Kidney capillary endothelial cell (primary cell): ENCODE measurements at regions not wholly inside any gene's neighbourhood (a gene's known extent, or its start where the extent isn't known, plus 50 kb on each side); places are given as distances from the start of the nearest gene placed in this dataset.

ENCODE experiments used
- DNase-seq: peaks from one replicate; pipeline ENCODE4 v3.0.0-alpha.2; 2018; ENCODE audit warnings: low spot score

DNA sequence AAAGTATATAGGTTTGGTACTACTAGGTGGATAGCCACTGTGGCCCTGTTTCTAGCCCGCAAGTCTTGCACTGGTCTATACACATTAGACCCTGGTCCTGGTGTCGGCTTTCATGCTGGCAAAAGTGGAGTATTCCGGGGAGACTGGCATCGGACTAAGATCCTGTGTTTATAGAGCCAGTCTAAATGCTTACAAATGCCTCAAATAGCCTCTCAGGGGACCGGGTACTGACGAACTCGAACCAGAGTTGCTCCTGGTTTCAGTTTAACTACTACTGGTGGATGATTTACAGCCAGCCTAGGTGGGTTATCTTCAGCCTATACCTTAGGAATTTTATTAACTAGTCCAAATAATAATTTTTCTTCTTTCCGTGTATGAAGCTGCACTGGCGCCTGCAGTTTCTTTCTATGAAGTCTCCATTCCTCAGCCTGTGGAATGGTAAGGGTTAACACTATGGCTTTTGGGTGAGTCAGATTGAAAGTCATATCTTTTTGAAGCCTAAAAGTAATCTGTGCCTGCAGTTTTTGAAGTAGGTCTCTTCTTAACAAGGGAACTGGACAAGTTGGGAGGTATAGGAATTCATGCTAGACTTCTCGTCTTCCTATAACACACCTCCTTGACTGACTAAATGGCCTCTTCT is 51.3 kb downstream of the OR10H4 start:
- no peak for DNase-seq

DNA sequence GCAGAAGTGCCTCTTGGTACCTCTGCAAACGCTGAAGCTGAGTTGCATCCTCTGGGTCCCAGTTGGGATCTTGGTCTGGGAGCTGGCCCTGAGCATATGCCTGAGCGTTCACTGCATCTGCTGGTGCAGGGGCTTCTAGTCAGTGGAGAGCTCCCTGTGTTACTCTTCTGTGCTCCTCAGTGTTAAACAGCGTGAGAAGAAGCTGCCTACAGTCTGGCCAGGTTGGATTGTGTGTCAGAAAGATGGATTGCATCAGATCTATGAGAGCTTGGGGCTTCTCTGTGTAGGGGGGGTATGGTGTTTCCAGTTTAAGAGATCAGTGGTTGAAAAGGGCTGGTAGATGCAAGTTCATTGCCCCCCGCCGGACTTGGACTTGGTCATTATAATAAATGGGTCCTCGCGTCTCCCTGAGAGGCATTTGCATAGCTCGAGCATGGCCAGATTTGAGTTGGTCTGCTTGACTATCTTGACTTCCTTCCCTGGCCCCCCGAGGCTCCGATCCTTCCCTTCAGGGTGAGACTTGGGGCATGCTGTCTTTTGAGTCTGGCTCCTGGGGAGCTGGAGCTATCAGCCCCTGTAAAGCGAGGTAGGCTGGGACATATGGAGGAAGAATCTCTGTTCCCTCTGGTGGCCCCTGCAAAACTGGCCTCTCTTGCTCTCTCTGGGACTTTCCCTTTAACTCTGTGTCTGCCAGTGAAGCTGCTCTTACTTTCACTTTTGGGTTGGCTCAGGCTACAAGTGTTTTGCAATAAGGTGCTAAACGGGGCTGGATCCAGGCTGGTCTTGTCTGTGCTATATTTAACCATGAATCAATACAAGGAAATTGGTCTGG is 52.9 kb downstream of the OR10H4 start:
- no peak for DNase-seq

GRCh38 chr19:16002406-16003384 is 53.9 kb downstream of the OR10H4 start:
- no peak for DNase-seq

GRCh38 chr19:16003391-16003790 is 54.6 kb downstream of the OR10H4 start:
- DNase-seq: no peak

DNA sequence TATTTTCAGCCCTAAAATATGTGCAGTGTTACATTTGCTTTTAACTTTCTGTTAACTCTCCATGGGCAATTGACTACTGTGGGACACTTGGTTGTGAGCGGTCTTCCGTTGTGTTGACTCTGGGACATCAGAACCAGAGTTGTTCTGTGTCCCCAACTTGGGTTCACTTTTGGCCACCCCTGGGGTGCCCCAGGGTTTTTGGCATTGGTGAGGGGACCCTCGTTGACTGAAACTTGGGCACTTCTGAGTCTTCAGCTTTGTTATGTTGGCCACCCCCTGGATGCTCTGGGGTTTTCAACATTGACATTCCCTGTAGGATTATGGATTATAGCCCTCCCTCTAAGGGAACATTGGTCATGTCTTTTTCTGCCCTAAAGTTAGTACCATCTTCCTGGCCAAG is 57.1 kb downstream of the OR10H4 start:
- no peak for DNase-seq

DNA sequence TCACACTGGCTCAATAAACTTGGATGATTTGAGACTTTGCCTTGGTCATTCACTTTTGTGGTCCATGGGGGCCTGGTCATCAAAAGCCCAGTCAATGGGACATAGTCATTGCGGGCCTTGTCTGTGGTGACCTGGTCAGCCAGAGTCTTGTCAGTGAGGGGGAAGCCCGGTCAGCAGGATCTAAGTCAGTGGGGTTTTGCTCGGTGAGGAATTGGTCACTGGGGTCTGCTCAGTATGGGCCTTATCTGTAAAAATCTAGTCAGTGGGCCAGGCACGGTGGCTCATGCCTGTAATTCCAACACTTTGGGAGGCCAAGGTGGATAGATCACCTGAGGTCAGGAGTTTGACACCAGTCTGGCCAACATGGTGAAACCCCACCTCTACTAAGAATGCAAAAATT is 63.7 kb upstream of the TPM4 start:
- no peak for DNase-seq

GRCh38 chr19:16013181-16013850 is 63.0 kb upstream of the TPM4 start:
- DNase-seq: no peak

DNA sequence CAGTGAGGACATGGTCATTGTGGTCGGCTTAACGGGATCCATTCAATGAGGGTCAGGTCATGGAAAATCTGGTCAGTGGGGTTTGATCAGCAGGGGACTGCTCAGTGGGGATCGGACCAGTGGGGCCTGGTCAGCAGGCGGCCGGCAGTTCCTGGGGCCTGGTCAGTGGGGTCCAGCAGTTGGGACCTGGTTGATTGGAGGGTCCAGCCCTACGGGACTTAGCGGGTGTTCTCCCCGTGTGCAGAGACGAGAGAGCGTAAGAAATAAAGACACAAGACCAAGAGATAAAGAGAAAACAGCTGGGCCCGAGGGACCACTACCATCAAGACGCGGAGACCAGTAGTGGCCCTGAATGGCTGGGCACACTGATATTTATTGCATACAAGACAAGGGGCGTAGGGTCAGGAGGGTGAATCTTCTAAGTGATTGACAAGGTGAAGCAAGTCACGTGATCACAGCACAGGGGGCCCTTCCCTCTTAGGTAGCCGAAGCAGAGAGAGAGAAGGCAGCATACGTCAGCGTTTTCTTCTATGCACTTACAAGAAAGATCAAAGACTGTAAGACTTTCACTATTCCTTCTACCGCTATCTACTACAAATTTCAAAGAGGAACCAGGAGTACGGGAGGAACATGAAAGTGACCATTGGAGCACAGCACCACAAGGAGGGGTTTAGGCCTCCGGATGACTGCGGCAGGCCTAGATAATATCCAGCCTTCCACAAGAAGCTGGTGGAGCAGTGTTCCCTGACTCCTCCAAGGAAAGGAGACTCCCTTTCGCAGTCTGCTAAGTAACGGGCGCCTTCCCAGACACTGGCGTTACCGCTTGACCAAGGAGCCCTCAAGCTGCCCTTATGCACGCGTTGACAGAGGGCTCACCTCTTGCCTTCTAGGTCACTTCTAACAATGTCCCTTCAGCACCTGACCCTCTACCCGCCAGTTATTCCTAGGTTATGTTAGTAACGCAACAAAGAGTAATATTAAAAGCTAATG is 62.1 kb upstream of the TPM4 start:
- DNase-seq: no peak

DNA sequence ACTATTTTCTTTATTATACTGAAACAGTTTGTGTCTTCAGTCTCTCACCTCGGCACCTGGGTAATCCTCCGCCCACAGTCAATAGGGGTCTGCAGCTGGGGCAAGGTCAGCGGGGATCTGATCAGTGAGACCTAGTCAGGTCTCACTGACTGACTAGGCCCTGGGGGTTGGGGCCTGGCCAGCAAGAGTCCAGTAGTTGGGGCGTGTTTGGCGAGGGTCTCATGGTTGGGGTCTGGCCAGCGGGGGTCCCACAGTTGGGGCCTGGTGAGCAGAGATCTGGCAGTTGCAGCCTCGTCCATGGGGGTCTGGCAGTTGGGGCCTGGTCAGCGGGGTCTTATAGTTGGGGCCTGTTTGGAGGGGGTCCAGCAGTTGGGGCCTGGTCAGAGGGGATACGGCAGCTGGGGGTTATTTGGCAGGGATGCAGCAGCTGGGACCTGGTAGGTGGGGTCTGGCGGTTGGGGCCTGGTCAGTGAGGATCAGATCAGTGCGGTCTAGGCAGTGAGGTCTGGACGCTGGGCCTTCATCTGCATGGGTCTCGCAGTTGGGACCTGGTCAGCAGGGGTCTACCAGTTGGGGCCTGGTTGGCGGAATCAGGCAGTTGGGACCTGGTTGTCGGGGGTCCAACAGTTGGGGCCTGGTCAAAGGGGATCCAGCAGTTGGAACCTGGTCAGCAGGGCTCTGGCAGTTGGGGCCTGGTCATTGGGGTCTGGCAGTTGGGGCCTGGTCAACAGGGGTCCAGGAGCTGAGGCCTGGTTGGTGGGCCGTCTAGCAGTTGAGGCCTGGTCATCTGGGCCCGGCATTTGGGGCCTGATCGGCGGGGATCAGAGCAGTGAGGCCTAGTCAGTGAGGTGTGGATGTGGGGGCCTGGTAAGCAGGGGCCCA is 61.1 kb upstream of the TPM4 start:
- DNase-seq: no peak

DNA sequence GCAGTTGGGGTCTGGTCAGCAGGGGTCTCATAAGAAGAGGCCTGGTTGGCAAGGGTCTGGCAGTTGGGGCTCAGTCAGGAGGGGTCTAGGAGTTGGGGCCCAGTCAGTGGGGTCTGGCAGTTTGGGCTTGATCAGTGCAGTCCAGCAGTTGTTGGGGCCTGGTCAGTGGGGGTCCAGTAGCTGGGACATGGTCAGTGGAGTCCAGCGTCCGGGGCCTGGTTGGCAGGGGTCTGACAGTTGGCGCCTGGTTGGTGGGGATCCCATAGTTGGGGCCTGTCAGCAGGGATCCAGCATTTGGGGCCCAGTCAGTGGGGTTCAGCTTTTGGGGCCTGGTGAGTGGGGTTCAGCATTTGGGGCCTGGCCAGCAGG is 60.5 kb upstream of the TPM4 start:
- DNase-seq: no peak

- DNase-seq: no peak
Measured at GRCh38 chr19:16016226-16017137, 59.8 kb upstream of the TPM4 start.

DNA sequence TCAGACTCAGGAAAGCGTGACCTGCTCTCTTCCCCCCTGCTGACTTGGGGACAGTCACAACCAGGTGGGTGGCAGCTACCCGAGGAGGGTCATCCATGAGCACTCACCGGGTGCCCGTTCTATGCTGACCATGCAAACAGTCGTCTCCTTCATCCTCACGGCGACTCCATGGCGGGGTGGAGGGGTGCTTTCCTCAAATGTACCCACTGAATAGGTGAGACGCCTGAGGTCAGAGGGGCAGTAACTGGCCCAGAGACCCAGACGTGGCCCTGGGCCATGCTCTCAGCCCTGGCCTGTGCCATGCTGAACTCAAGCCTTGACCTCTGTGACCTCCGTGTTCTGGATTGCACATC is 59.2 kb upstream of the TPM4 start:
- no peak for DNase-seq

GRCh38 chr19:16018106-16018755 is 58.1 kb upstream of the TPM4 start:
- no peak for DNase-seq

- DNase-seq: no peak
Measured at GRCh38 chr19:16018801-16019551, 57.3 kb upstream of the TPM4 start.

- DNase-seq: no peak
Measured at GRCh38 chr19:16019691-16020448, 56.4 kb upstream of the TPM4 start.

- no peak for DNase-seq
Measured at GRCh38 chr19:16021796-16022195, 54.5 kb upstream of the TPM4 start.

DNA sequence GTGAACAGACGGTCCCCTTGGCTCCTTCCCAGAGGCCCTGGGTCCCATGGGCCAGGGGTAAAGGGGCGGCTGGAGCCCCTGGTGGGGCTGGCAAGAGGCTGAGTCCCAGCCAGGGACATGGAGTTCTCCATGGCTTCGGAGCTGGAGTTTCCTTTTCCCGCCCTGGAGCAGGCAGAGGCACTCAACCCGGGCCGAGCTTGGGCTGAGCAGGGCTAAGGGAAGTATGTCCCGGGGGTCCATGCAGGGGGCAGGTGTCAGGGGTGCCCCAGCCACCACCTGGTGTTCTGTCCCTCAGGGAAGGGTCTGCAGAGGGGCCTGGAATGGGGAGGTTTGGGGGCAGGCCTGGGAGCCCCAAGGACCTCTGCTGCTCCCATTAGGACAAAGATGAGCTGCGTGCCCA is 54.0 kb upstream of the TPM4 start:
- no peak for DNase-seq
